HG02798 (cell line): ENCODE measurements at regions not wholly inside any gene's neighbourhood (a gene's known extent, or its start where the extent isn't known, plus 50 kb on each side); places are given as distances from the start of the nearest gene placed in this dataset.
A peak's percentile ranks its signal among the peaks of the same experiment; 100 is the strongest.
"Not testable (repeated sequence)": the region's sequence is repeated elsewhere in the genome, so short reads cannot be mapped to it uniquely, and the experiment has no call there.

ENCODE experiments used
- ATAC-seq: cut with Tn5 transposase; IDR thresholded peaks from one replicate; pipeline ENCODE4 v1.9.1; 2021; ENCODE audit warnings: mild to moderate bottlenecking; ENCODE audit not compliant: unreplicated experiment, poor library complexity

DNA sequence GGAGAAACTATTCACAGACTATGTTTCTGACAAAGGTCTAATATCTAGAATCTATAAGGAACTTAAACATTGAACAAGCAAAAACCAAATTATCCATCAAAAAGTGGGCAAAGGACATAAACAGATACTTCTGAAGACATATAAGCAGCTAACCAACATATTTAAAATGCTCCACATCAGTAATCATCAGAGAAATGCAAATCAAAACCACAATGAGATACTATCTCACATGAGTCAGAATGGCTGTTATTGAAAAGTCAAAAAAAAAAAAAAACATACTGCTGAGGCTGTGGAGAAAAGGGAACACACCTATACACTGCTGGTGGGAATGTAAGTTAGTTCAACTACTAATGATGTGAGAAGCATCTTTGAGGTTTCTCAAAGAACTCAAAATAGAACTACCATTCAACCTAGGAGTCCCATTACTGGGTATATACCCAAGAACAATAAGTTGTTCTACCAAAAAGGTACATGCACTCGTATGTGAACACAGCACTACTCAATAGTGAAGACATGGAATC lies 220.4 kb upstream of the TFPI start:
- ATAC-seq, result peak; percentile 63

DNA sequence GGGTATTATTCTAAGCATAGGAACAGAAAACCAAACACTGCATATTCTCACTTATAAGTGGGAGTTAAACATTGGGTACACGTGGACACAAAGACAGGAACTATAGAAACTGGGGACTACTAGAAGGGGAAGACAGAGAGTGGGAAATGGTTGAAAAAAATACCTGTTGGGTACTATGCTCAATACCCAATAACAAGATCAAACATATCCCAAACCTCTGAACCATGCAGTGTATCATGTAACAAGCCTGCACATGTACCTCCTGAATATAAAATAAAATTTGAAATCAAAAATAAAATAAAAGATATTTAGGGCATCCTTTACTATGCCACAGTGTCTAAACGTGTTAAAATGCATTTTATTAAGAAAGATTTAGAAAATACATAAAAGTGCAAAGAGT lies 221.0 kb upstream of the TFPI start:
- ATAC-seq, result peak; percentile 27

DNA sequence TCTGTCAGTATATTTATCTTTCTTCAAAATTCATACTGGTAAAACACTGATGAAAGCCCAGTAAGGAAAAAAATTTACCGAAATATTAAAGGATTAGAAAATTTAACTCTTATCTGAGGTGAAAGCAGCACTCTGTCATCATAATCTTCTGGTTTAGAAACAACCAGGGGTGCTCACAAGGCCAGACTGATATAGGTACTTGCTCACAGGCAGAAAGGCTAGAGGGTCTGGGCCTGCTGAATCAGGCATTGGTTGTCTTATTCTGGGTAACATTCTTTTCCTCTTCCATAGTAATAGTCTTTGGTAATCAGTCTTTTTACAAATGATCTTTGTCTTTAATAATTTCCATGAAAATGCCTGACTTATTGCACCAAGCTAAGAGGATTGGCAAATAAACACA lies 221.4 kb upstream of the TFPI start:
- no peak for ATAC-seq

DNA sequence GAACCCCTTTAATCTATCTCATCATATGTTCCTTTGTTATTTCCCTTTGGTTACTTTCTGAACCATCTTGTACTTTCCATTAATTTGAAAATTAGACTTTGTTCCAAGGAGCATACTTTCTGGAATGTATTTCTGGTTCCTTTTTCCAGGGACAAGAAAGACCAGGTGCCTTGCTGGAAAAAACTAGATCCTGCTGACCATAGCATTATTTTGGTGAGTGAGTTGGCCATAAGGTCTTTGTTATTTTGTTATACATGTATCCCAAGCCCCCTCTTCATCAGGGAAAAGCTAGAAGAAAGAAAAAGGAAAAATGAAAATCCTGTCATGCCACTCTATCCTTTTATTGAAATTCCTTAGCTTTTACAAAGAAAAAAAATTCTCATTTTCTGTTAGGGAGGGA lies 228.1 kb upstream of the TFPI start:
- ATAC-seq, result no peak

DNA sequence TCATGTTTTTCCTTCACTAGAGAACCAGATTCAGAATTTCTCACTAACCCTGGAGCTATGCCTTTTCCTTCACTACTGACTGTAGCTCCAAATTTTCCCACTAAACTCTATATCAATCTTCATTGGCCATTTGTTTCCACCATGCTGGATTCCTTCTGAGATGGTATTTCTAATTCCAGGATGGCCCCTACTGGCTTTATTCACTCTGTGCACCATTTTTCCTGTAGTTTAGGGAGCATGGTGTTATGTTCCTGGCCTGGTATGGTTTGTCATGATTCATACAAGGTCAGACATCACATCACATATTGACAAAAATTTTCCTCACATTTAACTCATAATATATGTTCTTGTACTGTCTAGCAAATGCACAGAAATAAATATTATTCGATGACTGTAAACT lies 229.2 kb upstream of the TFPI start:
- ATAC-seq, result no peak

GRCh38 chr2:187784138-187784537 lies 229.9 kb upstream of the TFPI start:
- ATAC-seq, result not testable (repeated sequence)

DNA sequence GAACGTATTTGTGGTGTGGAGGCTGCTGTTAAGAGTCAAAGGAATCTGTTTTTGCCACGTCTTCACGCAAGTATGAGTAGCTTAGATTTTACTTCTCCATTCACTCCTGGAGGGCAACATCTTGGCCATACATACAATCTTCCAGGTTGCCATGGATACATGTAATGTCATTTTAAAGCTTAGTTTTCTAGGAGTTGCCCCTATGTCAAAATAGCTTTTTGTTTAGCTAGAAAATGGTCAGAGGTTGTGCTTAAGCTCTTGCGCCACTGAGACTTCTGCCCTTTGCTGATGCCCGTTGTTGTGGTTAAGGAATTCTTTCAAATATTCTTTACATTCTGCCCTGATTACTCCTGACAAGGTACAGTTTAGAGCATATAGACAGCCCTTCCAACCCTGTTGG lies 245.4 kb upstream of the TFPI start:
- ATAC-seq, result no peak

DNA sequence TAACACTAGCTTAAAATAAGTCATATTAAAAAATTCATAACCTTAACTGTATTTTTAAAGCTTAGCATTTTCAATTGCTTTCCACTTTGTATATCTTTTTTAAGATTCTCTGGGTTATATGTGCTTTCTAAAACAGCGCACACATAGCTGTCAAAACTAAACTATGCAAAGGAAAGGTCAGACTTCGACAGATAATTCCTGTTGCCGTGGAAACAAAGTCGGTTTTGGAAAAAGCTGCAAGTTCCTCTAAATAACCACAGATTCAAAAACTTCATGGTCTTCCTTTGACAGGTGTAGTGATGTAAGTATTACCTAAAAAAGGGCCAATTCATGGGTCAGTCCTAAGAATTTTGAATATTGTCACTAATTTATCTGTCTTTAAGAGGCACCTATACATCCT lies 249.6 kb upstream of the TFPI start:
- ATAC-seq, result no peak

- no peak for ATAC-seq
Measured at GRCh38 chr2:187815113-187815512, 260.9 kb upstream of the TFPI start.

GRCh38 chr2:187819624-187820023 lies 265.4 kb upstream of the TFPI start:
- no peak for ATAC-seq

- ATAC-seq, result no peak
Measured at GRCh38 chr2:187825108-187825507, 270.9 kb upstream of the TFPI start.

GRCh38 chr2:187826023-187826422 lies 271.8 kb upstream of the TFPI start:
- ATAC-seq, result no peak

DNA sequence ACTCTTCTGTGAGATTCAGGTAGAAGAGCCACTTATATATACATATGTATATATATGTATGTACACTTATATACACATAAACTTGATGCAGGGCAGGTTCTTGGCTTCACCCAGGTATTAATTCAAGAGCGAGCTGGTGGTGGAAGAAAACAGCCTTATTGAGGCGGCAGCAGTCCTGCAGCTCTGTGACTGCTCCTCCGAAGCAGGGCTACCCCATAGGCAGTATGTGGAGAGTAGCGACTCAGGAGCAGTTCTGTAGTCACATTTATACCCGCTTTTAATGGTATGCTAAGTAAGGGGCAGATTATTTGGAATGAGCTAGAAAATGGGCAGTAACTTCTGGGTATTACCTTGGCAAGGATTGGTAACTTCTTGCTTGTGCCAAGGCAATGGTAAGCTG lies 280.6 kb upstream of the TFPI start:
- ATAC-seq, result no peak

- no peak for ATAC-seq
Measured at GRCh38 chr2:187838690-187839089, 284.5 kb upstream of the TFPI start.

DNA sequence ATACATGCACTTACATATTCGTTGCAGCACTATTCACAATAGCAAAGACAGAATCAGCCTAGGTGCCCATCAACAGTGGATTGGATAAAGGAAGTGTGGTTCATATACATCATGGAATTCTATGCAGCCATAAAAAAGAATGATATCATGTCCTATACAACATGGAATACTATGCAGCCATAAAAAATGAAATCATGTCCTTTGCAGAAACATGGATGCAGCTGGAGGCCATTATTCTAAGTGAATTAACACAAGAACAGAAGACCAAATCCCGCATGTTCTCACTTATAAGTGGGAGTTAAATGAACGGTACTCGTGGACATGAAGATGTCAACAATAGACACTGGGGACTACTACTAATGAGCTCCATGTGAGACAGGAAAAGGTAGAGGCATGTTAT lies 288.1 kb upstream of the TFPI start:
- no peak for ATAC-seq

- peak; percentile 69 for ATAC-seq
Measured at GRCh38 chr2:187842978-187843847, 289.0 kb upstream of the TFPI start.

DNA sequence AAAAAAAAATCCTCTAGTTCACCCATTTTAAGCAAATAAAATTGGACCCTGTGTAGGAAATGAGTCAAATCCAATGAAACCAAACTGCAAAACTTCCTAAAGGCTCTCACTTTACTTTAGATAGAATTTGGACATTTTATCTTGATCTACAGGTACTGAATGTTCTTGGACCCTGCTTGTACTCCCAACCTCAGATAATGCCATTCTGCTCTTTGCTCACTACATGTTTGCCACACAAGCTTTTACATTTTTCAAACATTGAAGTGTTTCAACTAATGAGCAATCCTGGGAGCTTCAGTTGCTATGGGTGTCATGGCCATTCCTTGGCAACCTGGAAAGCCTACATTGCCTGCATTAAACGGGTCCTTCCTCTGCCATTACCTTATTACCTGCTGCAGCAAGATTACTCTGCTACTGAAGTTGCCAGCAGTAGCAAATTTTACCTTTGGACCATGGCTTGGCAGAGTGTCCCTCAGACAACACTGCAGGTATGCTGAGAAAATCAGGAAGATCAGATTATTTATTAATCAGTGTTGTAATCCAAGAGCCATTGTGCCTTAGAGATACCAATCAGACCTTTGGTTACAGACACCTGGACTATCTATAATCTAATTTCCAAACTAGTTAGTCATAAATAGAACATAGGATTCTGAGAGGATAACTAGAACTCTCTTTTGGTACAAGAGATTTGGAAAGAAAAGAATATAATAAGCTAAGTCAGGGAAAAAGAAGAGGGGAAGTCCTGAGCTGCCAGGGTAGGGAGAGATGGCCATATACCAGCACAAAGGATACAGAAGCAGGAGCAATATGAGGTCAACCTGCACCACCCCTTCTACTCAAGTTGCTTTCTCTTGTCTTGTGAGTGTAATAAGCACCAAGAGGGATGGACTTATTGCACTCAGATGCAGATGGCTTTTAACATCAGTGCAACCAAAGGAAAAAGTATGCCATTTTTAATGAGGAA lies 293.3 kb upstream of the TFPI start:
- ATAC-seq, result no peak

- no peak for ATAC-seq
Measured at GRCh38 chr2:187851955-187852561, 297.8 kb upstream of the TFPI start.

GRCh38 chr2:187853381-187853791 lies 299.2 kb upstream of the TFPI start:
- ATAC-seq, result no peak

DNA sequence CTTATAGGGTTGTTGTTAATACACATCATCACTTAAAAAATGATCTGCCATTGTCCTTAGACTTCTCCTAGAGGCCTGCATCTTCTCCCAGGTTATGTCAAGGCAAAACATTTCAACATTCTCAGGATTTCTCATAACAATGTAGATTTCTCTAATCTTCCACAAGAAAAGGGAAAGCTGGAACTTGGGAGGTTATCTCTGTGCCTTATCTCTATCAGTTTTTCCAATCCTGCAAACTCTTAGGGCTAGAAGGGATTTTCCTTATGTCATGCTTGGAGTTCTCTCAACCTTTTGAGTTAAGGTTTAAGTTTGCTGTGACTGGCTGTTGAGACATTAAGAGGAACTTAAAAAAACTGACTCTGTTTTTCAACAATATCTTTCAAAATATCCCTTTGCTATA lies 300.6 kb upstream of the TFPI start:
- ATAC-seq, result no peak

DNA sequence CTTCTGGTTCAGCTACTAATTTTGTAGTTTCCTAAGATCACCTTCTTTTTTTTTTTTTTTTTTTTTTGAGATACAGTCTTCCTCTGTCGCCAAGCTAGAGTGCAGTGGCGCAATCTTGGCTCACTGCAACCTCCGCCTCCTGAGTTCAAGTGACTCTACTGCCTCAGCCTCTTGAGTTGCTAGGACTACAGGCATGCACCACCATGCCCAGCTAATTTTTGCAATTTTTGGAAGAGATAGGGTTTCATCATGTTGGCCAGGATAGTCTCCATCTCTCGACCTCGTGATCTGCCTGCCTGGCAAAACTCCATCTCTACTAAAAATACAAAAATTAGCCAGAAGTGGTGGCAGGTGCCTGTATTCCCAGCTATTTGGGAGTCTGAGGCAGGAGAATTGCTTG lies 301.5 kb upstream of the TFPI start:
- no peak for ATAC-seq
